Smooth muscle cell (in vitro differentiated cells): ENCODE measurements at regions not wholly inside any gene's neighbourhood (a gene's known extent, or its start where the extent isn't known, plus 50 kb on each side); places are given as distances from the start of the nearest gene placed in this dataset.

ENCODE experiments used
- DNase-seq: peaks from one replicate; lab custom pipeline; 2025; ENCODE audit not compliant: unreplicated experiment; lab: John Stamatoyannopoulos, UW
- H2AFZ ChIP-seq: fragments of 200-600 bp; sonication (generic); 2 replicates; pipeline ENCODE4 v1.6.0; 2016; ENCODE audit warnings: antibody characterized with exemption, low read depth, mild to moderate bottlenecking
- H3F3A ChIP-seq: fragments of 200-600 bp; sonication (generic); 2 replicates; pipeline ENCODE4 v1.6.0; 2017; ENCODE audit warnings: antibody characterized with exemption, low read depth
- H3K27ac ChIP-seq: fragments of 200-600 bp; sonication (generic); 2 replicates; pipeline ENCODE4 v1.5.1; 2016; ENCODE audit warnings: low read depth, mild to moderate bottlenecking
- H3K27me3 ChIP-seq: fragments of 200-600 bp; sonication (generic); 2 replicates; pipeline ENCODE4 v1.6.1; 2016; ENCODE audit warnings: low read depth, mild to moderate bottlenecking
- H3K36me3 ChIP-seq: fragments of 200-600 bp; sonication (generic); 2 replicates; pipeline ENCODE4 v1.5.1; 2016; ENCODE audit warnings: low read depth
- H3K4me1 ChIP-seq: fragments of 200-600 bp; sonication (generic); 2 replicates; pipeline ENCODE4 v1.5.1; 2016; ENCODE audit warnings: low read depth
- H3K4me2 ChIP-seq: fragments of 200-600 bp; sonication (generic); 2 replicates; pipeline ENCODE4 v1.6.0; 2016; ENCODE audit warnings: mild to moderate bottlenecking
- H3K4me3 ChIP-seq: fragments of 200-600 bp; sonication (generic); 2 replicates; pipeline ENCODE4 v1.5.1; 2016; ENCODE audit warnings: mild to moderate bottlenecking
- H3K79me2 ChIP-seq: fragments of 200-600 bp; sonication (generic); 2 replicates; pipeline ENCODE4 v1.6.0; 2016; ENCODE audit warnings: low read depth, mild to moderate bottlenecking
- H3K9ac ChIP-seq: fragments of 200-600 bp; sonication (generic); 2 replicates; pipeline ENCODE4 v1.6.0; 2016; ENCODE audit warnings: low read depth
- H3K9me3 ChIP-seq: fragments of 200-600 bp; sonication (generic); replicated peaks from 2 replicates; pipeline ENCODE4 v1.5.1; 2016; ENCODE audit warnings: low read depth
- H4K20me1 ChIP-seq: fragments of 200-600 bp; sonication (generic); 2 replicates; pipeline ENCODE4 v1.6.0; 2016; ENCODE audit warnings: low read depth
- WGBS: methylation state at CpG from one replicate; pipeline ENCODE4 v1.1.7; 2016; ENCODE audit warnings: low lambda C conversion rate; 5-methylcytosine and 5-hydroxymethylcytosine counted together
- TF ChIP-seq, protein P1 (sequence below): fragments of 200-600 bp; sonication (generic); IDR thresholded peaks from 2 replicates; pipeline ENCODE4 v1.5.1; 2017; ENCODE audit warnings: borderline replicate concordance, mild to moderate bottlenecking, antibody characterized with exemption; ENCODE audit not compliant: insufficient read depth, poor library complexity, severe bottlenecking

DNA sequence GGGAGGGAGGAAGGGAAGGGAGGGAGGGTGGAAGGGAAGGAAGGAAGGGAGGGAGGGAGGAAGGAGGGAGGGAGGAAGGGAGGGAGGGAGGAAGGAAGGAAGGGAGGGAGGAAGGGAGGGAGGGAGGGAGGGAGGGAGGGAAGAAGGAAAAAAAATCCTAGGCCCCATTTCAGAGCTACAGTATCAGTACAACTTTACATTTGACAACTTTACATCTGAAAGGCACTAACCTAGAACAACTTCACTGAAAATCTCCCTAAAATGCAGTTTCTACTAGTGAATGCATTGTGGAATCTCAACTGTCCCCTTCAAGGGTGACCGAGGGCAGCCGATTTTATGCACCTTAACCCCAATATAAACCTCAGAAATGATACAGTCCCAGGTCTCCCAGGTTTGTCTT, 259.8 kb upstream of the GALNT17 start:
- Histone ChIP-seq H3K36me3 (no peaks in the 10 kb centered on the region), H3F3A (no peaks in the 10 kb centered on the region), H3K4me2 (no peak overlapping the region), H4K20me1 (no peaks in the 10 kb centered on the region), H3K9ac (no peak overlapping the region), H3K79me2 (no peaks in the 10 kb centered on the region), H3K4me3 (no peak overlapping the region), H3K9me3 (no peaks in the 10 kb centered on the region), H3K4me1 (no peaks in the 10 kb centered on the region), H3K27me3 (no peaks in the 10 kb centered on the region), H2AFZ (no peak overlapping the region), H3K27ac (no peak overlapping the region)
- no peak for DNase-seq
- 44% methylated on average over 2 of the region's 2 CpGs for WGBS
- TF ChIP-seq, protein P1, sequence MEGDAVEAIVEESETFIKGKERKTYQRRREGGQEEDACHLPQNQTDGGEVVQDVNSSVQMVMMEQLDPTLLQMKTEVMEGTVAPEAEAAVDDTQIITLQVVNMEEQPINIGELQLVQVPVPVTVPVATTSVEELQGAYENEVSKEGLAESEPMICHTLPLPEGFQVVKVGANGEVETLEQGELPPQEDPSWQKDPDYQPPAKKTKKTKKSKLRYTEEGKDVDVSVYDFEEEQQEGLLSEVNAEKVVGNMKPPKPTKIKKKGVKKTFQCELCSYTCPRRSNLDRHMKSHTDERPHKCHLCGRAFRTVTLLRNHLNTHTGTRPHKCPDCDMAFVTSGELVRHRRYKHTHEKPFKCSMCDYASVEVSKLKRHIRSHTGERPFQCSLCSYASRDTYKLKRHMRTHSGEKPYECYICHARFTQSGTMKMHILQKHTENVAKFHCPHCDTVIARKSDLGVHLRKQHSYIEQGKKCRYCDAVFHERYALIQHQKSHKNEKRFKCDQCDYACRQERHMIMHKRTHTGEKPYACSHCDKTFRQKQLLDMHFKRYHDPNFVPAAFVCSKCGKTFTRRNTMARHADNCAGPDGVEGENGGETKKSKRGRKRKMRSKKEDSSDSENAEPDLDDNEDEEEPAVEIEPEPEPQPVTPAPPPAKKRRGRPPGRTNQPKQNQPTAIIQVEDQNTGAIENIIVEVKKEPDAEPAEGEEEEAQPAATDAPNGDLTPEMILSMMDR, result no peak

DNA sequence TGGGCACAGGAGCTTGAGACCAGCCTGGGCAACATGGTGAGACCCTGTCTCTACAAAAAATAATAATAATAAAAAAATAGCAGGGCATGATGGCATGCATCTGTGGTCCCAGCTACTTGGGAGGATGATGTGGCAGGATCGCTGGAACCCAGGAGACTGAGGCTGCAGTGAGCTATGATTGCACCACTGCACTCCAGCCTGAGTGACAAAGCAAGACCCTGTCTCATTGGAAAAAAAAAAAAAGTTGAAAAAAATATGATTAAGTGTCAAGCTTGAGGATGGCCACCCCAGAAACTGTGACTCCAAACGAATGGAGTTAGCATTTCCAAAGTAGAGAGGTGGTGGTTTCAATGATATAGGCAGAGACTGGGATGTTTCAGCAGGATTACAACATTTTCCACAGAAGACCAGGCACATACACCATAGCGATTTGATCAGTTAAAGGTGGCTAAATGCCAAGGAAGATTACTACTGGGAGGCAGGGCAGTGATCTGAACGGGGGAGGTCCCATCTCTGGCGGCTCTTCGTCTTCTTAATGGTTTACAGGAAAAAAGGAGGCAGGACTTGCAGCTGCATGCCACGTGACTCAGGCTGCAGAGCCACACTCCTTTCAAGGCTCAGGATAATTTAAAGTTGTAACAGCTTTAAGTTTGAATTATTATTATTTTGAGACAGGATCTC, 250.6 kb upstream of the GALNT17 start:
- WGBS, result 35% methylated on average over 7 of the region's 7 CpGs
- H3K4me2 ChIP-seq, result peak overlapping the region; percentile 32
- DNase-seq, result no peak

DNA sequence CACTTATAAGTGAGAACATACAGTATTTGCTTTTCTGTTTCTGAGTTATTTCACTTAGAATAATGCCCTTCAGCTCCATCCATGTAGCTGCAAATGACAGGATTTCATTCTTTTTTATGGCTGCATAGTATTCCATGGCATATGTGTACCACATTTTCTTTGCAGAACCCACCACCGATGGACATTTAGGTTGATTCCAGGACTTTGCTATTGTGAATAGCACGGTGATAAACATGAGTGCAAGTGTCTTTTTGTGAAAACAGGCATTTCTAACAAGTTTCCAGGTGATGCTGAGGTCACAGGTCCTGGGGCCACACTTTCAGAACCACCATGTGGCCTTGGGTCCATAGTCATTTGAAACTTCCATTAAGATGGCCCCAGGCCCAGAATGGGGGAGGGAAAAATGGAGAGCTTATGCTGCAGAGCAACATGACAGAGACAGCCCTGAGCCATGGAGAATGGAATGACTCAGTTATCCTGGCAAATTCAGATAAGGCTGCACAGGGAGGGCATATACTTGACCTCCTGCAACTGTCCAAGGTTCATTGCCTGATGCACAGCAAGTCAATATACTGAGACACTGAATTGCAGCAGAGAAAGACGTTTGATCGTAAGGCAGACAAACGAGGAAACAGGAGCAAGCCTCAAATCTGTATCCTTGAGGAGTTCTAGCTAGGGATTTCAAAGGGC, 248.0 kb upstream of the GALNT17 start:
- no peaks in the 10 kb centered on the region for H3F3A ChIP-seq
- H3K9ac ChIP-seq, result no peak overlapping the region
- WGBS, result 68% methylated on average over 5 of the region's 5 CpGs
- no peaks in the 10 kb centered on the region for H3K36me3 ChIP-seq
- no peaks in the 10 kb centered on the region for H4K20me1 ChIP-seq
- H3K4me3 ChIP-seq, result no peak overlapping the region
- no peak overlapping the region for H2AFZ ChIP-seq
- H3K27ac ChIP-seq, result no peak overlapping the region
- TF ChIP-seq, protein P1, result no peak
- peaks cover 5% of the 10 kb centered on the region for H3K4me1 ChIP-seq
- H3K4me2 ChIP-seq, result no peak overlapping the region
- H3K9me3 ChIP-seq, result no peaks in the 10 kb centered on the region
- H3K79me2 ChIP-seq, result no peaks in the 10 kb centered on the region
- peaks cover 19% of the 10 kb centered on the region for H3K27me3 ChIP-seq
- no peak for DNase-seq

More for the DNA sequence above, 250.6 kb upstream of the GALNT17 start:
- H3K27me3 ChIP-seq, result peaks cover 5% of the 10 kb centered on the region
- no peaks in the 10 kb centered on the region for H3F3A ChIP-seq
- H3K4me3 ChIP-seq, result no peak overlapping the region
- H3K4me1 ChIP-seq, result peaks cover 1% of the 10 kb centered on the region
- H4K20me1 ChIP-seq, result no peaks in the 10 kb centered on the region
- TF ChIP-seq, protein P1, result no peak
- H3K27ac ChIP-seq, result no peak overlapping the region
- no peaks in the 10 kb centered on the region for H3K36me3 ChIP-seq
- H2AFZ ChIP-seq, result no peak overlapping the region
- no peaks in the 10 kb centered on the region for H3K79me2 ChIP-seq
- no peaks in the 10 kb centered on the region for H3K9me3 ChIP-seq
- H3K9ac ChIP-seq, result no peak overlapping the region

DNA sequence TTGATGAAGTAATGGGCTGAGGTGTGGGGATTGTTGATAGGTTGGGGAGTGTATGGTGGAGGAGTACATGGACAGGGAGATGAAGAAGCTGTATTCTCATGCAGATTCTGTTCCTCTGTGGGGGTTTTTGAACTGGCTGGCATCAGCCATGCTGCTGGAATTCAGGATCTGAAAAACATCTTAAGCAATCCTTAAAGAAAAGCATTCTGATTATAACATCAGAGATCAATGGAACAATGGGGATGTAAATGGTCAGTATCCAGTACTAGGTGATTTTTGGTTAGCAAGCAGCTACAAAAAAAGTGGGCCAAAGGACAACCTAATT, 247.5 kb upstream of the GALNT17 start:
- DNase-seq, result no peak
- Histone ChIP-seq H3K79me2 (no peaks in the 10 kb centered on the region), H3K27me3 (peaks cover 24% of the 10 kb centered on the region), H3K9me3 (no peaks in the 10 kb centered on the region), H3K9ac (no peak overlapping the region), H3K36me3 (no peaks in the 10 kb centered on the region), H3K27ac (no peak overlapping the region), H4K20me1 (no peaks in the 10 kb centered on the region), H3K4me2 (no peak overlapping the region), H3K4me1 (peaks cover 5% of the 10 kb centered on the region), H2AFZ (no peak overlapping the region), H3F3A (no peaks in the 10 kb centered on the region), H3K4me3 (no peak overlapping the region)
- TF ChIP-seq, protein P1, result no peak
